Sciatic nerve (tissue), 2 donors: ENCODE measurements at regions not wholly inside any gene's neighbourhood (a gene's known extent, or its start where the extent isn't known, plus 50 kb on each side); places are given as distances from the start of the nearest gene placed in this dataset.
"Not testable (repeated sequence)": the region's sequence is repeated elsewhere in the genome, so short reads cannot be mapped to it uniquely, and the experiment has no call there.

Experiments
- ATAC-seq: fragments of 200-7000 bp; cut with Tn5 transposase; one replicate; pipeline ENCODE4 v1.9.1; 2020; ENCODE audit warnings: mild to moderate bottlenecking, moderate library complexity
- DNase-seq: peaks from one replicate; pipeline ENCODE4 v3.0.0-alpha.2; 2020; ENCODE audit warnings: low spot score
- intact Hi-C: fragments of 100-400 bp; cut with DNase I; formaldehyde crosslinking; loops from one replicate; pipeline ENCODE4 v1.14.2; 2022
- donor health status: DM: no; HTN: no; CAD: no.
- donor health status: DM: no; HTN: no; CAD: no.

GRCh38 chr5:104914536-104915070 lies 1352.0 kb upstream of the NUDT12 start:
- intact Hi-C loops, result no loop called here
- ATAC-seq, result no peak
- no peak for DNase-seq

- intact Hi-C loops, result no loop called here
- DNase-seq (no peak), ATAC-seq (no peak)
Observed at GRCh38 chr5:104913841-104914281, 1351.3 kb upstream of the NUDT12 start.

DNA sequence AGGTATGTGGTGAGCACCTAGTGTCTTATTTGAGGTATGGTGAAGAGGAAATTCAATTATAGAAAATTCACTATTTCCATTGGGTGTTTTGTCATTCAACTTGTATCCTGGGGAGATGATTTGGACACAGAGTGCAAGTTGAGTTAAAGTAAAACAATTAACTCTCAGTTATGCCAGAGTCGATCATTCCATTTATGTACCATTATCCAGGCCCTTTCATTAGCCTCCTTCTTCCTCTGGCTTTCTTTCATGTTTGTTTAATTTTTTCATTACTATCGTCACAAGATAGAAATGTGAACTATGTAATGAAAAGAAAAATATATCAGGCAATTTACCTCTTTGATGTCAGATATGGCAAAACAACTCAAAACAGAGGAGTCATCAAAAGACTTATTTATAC lies 1347.2 kb upstream of the NUDT12 start:
- DNase-seq (no peak), ATAC-seq (no peak)
- intact Hi-C loops, result no loop called here

- no peak for DNase-seq
Observed at GRCh38 chr5:104904561-104904960, 1342.0 kb upstream of the NUDT12 start.

GRCh38 chr5:104903941-104904340 lies 1341.4 kb upstream of the NUDT12 start:
- intact Hi-C loops, result no loop called here
- no peak for ATAC-seq
- no peak for DNase-seq

More at GRCh38 chr5:104904561-104904960, 1342.0 kb upstream of the NUDT12 start:
- intact Hi-C loops, result no loop called here
- no peak for ATAC-seq

DNA sequence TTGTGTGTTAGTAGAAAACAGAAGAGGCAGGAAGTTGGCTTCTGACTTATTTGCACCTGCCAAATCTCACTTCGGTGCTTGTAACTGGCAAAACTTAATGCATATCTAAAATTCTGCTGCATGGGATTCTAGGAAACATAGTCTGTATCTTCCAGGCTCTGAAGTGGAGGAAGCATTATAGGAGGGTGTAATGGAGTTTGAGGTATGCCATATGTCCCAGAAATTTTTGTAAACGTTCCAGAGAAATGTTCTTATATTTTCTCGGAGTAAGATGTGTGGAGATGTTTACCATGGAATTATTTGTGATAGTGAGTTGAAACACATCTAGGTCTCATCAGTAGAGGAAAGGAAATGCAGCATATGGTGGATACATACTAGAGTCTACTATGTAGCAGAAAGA lies 1329.0 kb upstream of the NUDT12 start:
- DNase-seq (no peak), ATAC-seq (no peak)
- intact Hi-C loops, result no loop called here

GRCh38 chr5:104890767-104891166 lies 1328.2 kb upstream of the NUDT12 start:
- DNase-seq, result no peak
- intact Hi-C loops, result no loop called here
- ATAC-seq, result no peak

DNA sequence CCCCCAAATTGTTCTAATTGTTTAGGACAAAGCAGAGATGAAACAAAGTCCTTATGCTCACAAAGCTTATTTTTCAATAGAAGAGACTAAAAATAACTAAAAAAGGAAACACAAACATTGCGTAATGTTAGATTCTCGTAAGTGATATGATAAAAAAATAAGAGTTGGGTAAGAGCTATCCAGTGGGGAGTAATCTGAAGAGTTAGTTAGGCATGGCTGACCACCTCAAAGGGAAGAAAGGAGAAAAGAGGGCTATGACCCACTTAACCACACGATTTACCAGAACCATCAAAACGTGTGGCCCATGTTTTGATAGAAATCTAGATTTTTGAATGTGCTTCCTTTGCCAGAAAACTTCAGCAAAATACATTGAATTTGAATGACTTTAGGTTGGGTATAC lies 1296.8 kb upstream of the NUDT12 start:
- DNase-seq, result no peak
- intact Hi-C loops, result no loop called here
- ATAC-seq, result peak; percentile 85

- intact Hi-C loops, DNase-seq, ATAC-seq: not testable (repeated sequence)
Observed at GRCh38 chr5:104852099-104852498, 1289.5 kb upstream of the NUDT12 start.

GRCh38 chr5:104845541-104845940 lies 1283.0 kb upstream of the NUDT12 start:
- intact Hi-C loops, result no loop called here
- DNase-seq, result no peak
- no peak for ATAC-seq

GRCh38 chr5:104843822-104844221 lies 1281.2 kb upstream of the NUDT12 start:
- ATAC-seq, result no peak
- DNase-seq, result no peak
- intact Hi-C loops, result no loop called here

DNA sequence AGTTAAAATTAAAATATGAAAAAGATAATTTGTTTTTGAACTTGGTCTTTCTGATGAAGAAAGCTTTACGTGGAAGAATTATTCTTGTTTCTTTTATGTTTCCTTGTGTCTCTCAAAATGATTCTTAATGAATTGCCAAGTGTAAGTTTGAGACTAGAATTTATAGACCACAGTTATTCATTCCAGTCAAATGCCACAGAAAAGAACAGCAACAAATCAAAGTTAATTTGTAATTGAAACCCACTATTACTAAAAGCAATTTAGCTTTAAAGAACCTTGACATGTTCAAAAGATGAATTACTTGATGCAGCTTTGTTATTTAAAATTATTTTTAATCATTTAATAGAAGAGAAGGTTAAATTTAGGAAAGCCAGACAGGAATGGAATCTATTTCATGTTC lies 1277.7 kb upstream of the NUDT12 start:
- intact Hi-C loops, result no loop called here
- no peak for DNase-seq
- no peak for ATAC-seq

DNA sequence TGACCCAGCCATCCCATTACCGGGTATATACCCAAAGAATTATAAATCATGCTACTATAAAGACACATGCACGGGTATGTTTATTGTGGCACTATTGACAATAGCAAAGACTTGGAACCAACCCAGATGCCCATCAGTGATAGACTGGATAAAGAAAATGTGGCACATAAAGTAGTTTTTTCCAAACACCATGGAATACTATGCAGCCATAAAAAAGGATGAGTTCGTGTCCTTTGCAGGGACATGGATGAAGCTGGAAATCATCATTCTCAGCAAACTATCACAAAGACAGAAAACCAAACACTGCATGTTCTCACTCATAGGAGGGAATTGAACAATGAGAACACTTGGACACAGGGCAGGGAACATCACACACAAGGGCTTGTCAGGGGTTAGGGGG lies 1268.9 kb upstream of the NUDT12 start:
- ATAC-seq, intact Hi-C loops, DNase-seq: not testable (repeated sequence)

- ATAC-seq (no peak), DNase-seq (no peak)
- intact Hi-C loops, result no loop called here
Observed at GRCh38 chr5:104821606-104822005, 1259.0 kb upstream of the NUDT12 start.

DNA sequence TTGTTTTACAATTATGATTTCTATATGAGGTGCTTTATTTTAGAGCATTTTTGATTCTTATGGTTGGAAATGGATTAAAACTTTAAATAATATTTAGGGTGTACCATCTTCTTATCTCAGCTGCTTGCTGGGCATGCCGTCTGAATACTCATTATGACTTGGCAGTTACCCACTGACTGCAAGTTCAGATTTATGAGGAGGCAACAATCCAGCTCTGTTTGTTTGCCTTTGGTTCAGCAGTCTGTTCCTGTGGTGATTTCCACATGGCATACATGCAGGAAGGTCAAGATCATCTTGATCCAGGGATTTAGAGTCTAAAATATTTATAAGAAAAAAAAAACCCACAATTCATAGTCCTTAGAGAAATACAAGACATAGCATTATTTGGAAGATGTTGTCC lies 1254.5 kb upstream of the NUDT12 start:
- ATAC-seq (no peak), DNase-seq (no peak)
- intact Hi-C loops, result no loop called here

DNA sequence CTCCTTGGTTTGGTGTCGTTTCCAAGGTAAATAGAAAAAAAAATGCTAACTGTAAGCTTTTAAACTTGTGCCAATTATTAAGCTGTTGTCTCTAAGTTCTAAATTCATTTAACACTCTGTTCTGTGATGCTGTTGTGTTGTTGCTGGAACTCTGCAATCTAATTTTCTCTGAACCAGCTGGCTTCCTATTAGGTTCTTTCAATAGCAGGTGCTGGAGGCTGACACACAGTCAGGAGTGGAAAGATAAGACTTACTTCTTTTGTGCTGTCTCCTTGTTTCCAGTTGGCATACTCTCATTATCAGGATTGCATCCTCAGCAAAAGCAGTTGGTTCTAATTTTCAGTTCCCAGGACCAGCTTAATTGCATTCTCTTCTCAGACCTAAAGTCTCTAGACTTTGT lies 1252.6 kb upstream of the NUDT12 start:
- DNase-seq, result no peak
- intact Hi-C loops, result no loop called here
- ATAC-seq, result peak; percentile 56

- intact Hi-C loops, result no loop called here
- no peak for DNase-seq
- no peak for ATAC-seq
Observed at GRCh38 chr5:104800440-104801048, 1238.0 kb upstream of the NUDT12 start.

DNA sequence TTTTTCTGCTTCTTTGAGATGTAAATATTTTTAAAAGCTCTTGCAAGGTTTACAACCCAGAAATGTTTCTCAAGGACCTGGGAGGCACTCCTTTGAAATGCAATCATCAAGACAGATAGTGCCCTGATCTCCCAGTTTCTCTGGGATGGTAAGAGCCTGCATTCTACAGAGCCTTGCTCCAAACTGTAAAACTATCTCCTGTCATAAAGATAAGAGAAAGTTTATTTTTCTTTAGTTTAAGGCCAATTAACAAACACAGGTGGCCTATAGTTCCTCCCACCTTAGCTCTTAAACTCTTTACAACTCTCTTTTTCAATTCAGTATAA lies 1231.1 kb upstream of the NUDT12 start:
- ATAC-seq, result no peak
- DNase-seq, result no peak
- intact Hi-C loops, result no loop called here

DNA sequence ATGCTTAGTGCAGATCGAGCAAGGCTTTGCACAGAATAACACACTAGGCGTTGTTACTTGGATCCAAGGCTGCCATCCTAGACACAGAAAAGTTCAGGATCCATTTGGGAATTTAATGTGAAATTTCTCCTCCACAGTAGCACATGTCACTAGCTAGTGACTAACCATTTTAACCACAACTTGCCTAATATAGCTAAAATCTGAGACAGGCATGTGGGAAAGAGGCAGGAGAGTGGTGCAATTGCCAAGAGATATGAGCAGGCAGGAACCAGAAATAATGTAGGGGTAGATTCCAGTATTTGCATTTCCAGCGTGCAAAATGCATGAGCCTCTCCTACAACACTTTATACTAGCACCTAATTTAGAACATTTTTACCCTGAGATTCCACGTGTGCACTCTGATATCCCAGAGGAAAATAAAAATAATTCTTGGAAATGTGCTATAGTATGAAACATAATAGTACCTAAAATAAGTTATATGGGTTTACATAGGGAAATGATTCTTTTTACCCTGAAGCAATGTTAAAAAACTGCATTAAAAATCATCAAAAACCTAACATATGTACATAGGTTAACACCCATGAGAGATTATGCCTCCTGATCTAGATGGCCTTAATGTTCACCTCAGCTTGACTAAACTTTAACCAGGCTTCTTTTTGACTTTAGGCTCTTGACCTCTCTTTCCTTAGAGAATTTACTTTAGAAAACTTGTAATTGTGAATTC lies 1230.6 kb upstream of the NUDT12 start:
- no peak for ATAC-seq
- intact Hi-C loops, result no loop called here

DNA sequence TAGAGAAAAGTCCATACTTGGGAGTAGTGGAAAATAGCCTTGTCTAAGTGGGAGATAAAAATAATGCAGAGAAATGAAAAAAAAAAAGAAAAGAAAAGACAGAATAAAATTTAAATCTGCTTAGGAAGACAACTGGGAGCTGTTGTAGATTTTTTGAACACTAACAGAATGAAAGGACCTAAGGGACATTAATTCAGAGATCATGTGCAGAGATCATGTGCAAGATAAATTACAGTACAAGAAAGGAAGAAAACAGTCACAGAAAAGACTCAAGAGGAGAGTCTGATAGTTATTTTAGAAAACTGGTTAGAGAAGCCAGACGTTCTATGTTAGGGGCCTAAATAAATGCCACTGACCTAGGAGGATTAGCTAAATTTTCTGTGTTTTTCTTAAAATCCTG lies 1226.8 kb upstream of the NUDT12 start:
- ATAC-seq, result no peak
- DNase-seq, result no peak
- intact Hi-C loops, result no loop called here

More for the DNA sequence above, 1230.6 kb upstream of the NUDT12 start:
- no peak for DNase-seq

GRCh38 chr5:104785097-104785496 lies 1222.5 kb upstream of the NUDT12 start:
- intact Hi-C loops, result no loop called here
- no peak for DNase-seq
- no peak for ATAC-seq
